SK-N-SH treated with all-trans-retinoic acid at 6 μM for 48 hours (cell line): ENCODE measurements at regions not wholly inside any gene's neighbourhood (a gene's known extent, or its start where the extent isn't known, plus 50 kb on each side); places are given as distances from the start of the nearest gene placed in this dataset.

Source experiments
- ATAC-seq: fragments of 200-7000 bp; cut with Tn5 transposase; 3 replicates; pipeline ENCODE4 v1.9.1; 2020; ENCODE audit warnings: mild to moderate bottlenecking, moderate library complexity
- ARNTL ChIP-seq: fragments of 450-650 bp; formaldehyde crosslinking; IDR thresholded peaks from 2 replicates; pipeline ENCODE4 v1.5.0; 2020; ENCODE audit warnings: low read depth, mild to moderate bottlenecking, moderate library complexity, borderline replicate concordance
- BACH2 ChIP-seq: fragments of 250-450 bp; sonication (Bioruptor Pico); IDR thresholded peaks from 2 replicates; pipeline ENCODE4 v1.9.0; 2021; ENCODE audit warnings: mild to moderate bottlenecking, borderline replicate concordance
- CREB5 ChIP-seq: fragments of 250-450 bp; sonication (Bioruptor Pico); IDR thresholded peaks from 2 replicates; pipeline ENCODE4 v1.5.1; 2020; ENCODE audit warnings: low read depth, mild to moderate bottlenecking, moderate library complexity
- CSDC2 ChIP-seq: fragments of 250-450 bp; sonication (Bioruptor Pico); IDR thresholded peaks from 2 replicates; pipeline ENCODE4 v1.5.0; 2020; ENCODE audit warnings: mild to moderate bottlenecking, moderate library complexity
- CSRNP3 ChIP-seq: fragments of 250-450 bp; sonication (Bioruptor Pico); IDR thresholded peaks from 2 replicates; pipeline ENCODE4 v1.5.1; 2021; ENCODE audit warnings: mild to moderate bottlenecking, moderate library complexity
- ESRRG ChIP-seq: fragments of 250-450 bp; sonication (Bioruptor Pico); IDR thresholded peaks from 2 replicates; pipeline ENCODE4 v1.6.1; 2021; ENCODE audit warnings: mild to moderate bottlenecking
- GLIS3 ChIP-seq: fragments of 250-450 bp; sonication (Bioruptor Pico); IDR thresholded peaks from 2 replicates; pipeline ENCODE4 v1.5.0; 2020; ENCODE audit warnings: mild to moderate bottlenecking, moderate library complexity
- ISL1 ChIP-seq: fragments of 250-450 bp; sonication (Bioruptor Pico); IDR thresholded peaks from 2 replicates; pipeline ENCODE4 v2.1.2; 2022; ENCODE audit warnings: mild to moderate bottlenecking, moderate library complexity
- PATZ1 ChIP-seq: fragments of 250-450 bp; sonication (Bioruptor Pico); IDR thresholded peaks from 2 replicates; pipeline ENCODE4 v1.8.0; 2020; ENCODE audit warnings: mild to moderate bottlenecking, moderate library complexity, borderline replicate concordance
- PPARA ChIP-seq: fragments of 250-450 bp; sonication (Bioruptor Pico); IDR thresholded peaks from 2 replicates; pipeline ENCODE4 v1.5.0; 2020; ENCODE audit warnings: mild to moderate bottlenecking, borderline replicate concordance
- TOX ChIP-seq: fragments of 250-450 bp; sonication (Bioruptor Pico); IDR thresholded peaks from 2 replicates; pipeline ENCODE4 v1.8.0; 2021; ENCODE audit warnings: mild to moderate bottlenecking, moderate library complexity, borderline replicate concordance
- TSHZ2 ChIP-seq: fragments of 250-450 bp; sonication (Bioruptor Pico); IDR thresholded peaks from 2 replicates; pipeline ENCODE4 v1.5.0; 2020; ENCODE audit warnings: mild to moderate bottlenecking, moderate library complexity
- ZC3H10 ChIP-seq: fragments of 250-450 bp; sonication (Bioruptor Pico); IDR thresholded peaks from 2 replicates; pipeline ENCODE4 v1.5.1; 2021; ENCODE audit warnings: mild to moderate bottlenecking, moderate library complexity
- ZFP30 ChIP-seq: fragments of 450-650 bp; formaldehyde crosslinking; IDR thresholded peaks from 2 replicates; pipeline ENCODE4 v1.5.0; 2022; ENCODE audit warnings: mild to moderate bottlenecking, moderate library complexity
- ZNF565 ChIP-seq: fragments of 450-650 bp; formaldehyde crosslinking; conservative IDR thresholded peaks from 2 replicates; pipeline ENCODE4 v1.5.0; 2020; ENCODE audit warnings: low read depth, mild to moderate bottlenecking, moderate library complexity
- ZNF70 ChIP-seq: fragments of 450-650 bp; formaldehyde crosslinking; IDR thresholded peaks from 2 replicates; pipeline ENCODE4 v1.5.0; 2020; ENCODE audit warnings: mild to moderate bottlenecking, moderate library complexity

GRCh38 chr13:40401911-40402776 is 264.3 kb downstream of the FOXO1 start:
- no peak for TF ChIP-seq ZFP30
- no peak for TF ChIP-seq ZNF70
- no peak for TF ChIP-seq ZC3H10
- TF ChIP-seq ZNF565 (CRISPR knock-in tag) = no peak
- no peak for TF ChIP-seq BACH2 (CRISPR knock-in tag)
- TF ChIP-seq CREB5 (CRISPR knock-in tag) = no peak
- no peak for TF ChIP-seq GLIS3
- no peak for TF ChIP-seq PPARA (CRISPR knock-in tag)
- no peak for TF ChIP-seq TSHZ2 (CRISPR knock-in tag)
- TF ChIP-seq ARNTL (CRISPR knock-in tag) = no peak
- TF ChIP-seq TOX (CRISPR knock-in tag) = no peak
- TF ChIP-seq CSDC2 (CRISPR knock-in tag) = no peak
- ATAC-seq = peak; percentile 88

DNA sequence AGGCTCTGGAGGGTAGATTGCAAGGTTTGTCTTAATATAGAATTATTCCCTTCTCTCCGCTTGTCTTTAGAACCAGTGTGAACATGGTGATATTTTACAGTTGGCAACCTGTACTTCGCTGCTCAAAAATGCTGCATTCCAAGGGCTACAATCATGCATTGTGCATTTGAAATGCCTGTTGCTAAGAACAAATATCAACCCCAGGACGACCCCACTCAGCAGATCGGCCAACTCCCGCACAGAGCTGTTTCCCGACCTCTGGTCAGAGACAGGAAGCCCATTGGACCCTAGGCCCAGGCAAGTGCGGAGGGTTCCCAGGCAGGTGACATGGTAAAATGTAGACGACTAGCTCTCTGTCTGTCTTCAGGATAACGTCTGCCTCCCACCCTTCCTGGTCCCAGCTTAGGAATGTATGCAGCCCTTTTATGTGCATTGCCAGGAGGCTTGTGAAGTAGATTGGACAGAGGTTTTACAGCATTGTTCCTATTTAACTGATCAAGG is 263.5 kb downstream of the FOXO1 start:
- no peak for TF ChIP-seq CSRNP3 (CRISPR knock-in tag)
- TF ChIP-seq ZC3H10 = no peak
- TF ChIP-seq, all 23 proteins: peak for 0
- ATAC-seq = peak; percentile 85

- TF ChIP-seq CSDC2 (CRISPR knock-in tag) (no peak), ESRRG (no peak), TSHZ2 (CRISPR knock-in tag) (no peak)
Measured at GRCh38 chr13:40403509-40404241, 262.8 kb downstream of the FOXO1 start.

GRCh38 chr13:40404407-40404806 is 262.0 kb downstream of the FOXO1 start:
- TF ChIP-seq GLIS3 (no peak), TSHZ2 (CRISPR knock-in tag) (no peak), PATZ1 (CRISPR knock-in tag) (no peak), ISL1 (no peak), ZNF70 (no peak), ZNF565 (CRISPR knock-in tag) (no peak), ESRRG (no peak)
- TF ChIP-seq, all 23 proteins: peak for 0
- ATAC-seq = no peak

More at GRCh38 chr13:40403509-40404241, 262.8 kb downstream of the FOXO1 start:
- 0 out of 3 replicates have a peak, but pooled peaks have one; percentile 3 for ATAC-seq
